DOHH2 (cell line): ENCODE measurements at regions not wholly inside any gene's neighbourhood (a gene's known extent, or its start where the extent isn't known, plus 50 kb on each side); places are given as distances from the start of the nearest gene placed in this dataset.

Source experiments
- CTCF ChIP-seq: fragments of 200-600 bp; sonication (generic); IDR thresholded peaks from one replicate; pipeline ENCODE4 v1.5.1; 2014; ENCODE audit warnings: antibody characterized with exemption, mild to moderate bottlenecking, low read depth, low read length; ENCODE audit not compliant: poor library complexity, severe bottlenecking
- EZH2phosphoT487 ChIP-seq: fragments of 200-600 bp; sonication (generic); IDR thresholded peaks from 2 replicates; pipeline ENCODE4 v1.6.1; 2017; ENCODE audit warnings: borderline replicate concordance, mild to moderate bottlenecking, antibody characterized with exemption, low read length, moderate library complexity, mixed read lengths

GRCh38 chr3:106337116-106337515 is 468.3 kb upstream of the CBLB start:
- TF ChIP-seq CTCF (no peak), EZH2phosphoT487 (no peak)
